SIG-M5 treated with dmso at 0.1 percent for 504 hours (cell line): ENCODE measurements at regions not wholly inside any gene's neighbourhood (a gene's known extent, or its start where the extent isn't known, plus 50 kb on each side); places are given as distances from the start of the nearest gene placed in this dataset.
"Not testable (repeated sequence)": the region's sequence is repeated elsewhere in the genome, so short reads cannot be mapped to it uniquely, and the experiment has no call there.

Experiments used
- DNase-seq: peaks from one replicate; lab custom pipeline; 2025; ENCODE audit not compliant: unreplicated experiment; lab: John Stamatoyannopoulos, UW

DNA sequence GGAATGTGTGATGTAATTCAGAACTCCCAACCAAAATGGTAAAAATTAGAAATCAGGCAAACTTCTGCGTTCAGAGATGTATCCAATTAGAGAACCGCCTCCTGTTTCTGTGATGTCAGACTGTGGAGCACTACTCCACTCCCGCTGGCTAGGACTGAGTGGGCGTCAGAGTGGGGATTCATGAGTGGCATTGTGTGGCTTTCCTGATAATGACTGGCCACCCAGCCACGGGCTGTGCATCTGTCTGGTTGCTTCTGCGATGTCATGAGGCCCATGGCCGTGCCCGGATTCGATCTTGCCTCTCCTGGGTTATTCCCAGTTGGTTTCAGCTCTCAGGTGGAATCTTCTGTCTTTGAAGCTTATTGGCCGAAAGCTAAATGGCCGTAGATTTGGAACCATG, 87.1 kb upstream of the KCNA1 start:
- no peak for DNase-seq

DNA sequence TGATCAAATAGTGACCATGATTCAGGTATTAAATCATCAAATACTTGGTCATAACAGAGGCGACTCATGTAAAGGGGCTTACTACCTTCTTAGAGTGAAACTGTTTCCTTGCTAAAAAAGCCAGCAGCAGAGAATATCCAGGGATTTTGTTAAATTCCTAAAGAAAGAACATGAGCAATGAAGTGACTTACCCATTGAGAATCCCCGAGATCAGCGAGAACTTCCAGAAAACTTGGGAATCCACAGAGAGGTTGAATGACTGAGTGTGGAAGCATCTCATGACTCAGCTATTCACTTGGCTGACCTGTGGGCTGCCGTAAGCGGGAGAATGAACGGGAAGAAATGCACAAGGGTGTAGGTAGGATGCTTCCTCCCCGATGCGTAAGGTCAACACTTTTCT, 85.3 kb upstream of the KCNA1 start:
- no peak for DNase-seq

DNA sequence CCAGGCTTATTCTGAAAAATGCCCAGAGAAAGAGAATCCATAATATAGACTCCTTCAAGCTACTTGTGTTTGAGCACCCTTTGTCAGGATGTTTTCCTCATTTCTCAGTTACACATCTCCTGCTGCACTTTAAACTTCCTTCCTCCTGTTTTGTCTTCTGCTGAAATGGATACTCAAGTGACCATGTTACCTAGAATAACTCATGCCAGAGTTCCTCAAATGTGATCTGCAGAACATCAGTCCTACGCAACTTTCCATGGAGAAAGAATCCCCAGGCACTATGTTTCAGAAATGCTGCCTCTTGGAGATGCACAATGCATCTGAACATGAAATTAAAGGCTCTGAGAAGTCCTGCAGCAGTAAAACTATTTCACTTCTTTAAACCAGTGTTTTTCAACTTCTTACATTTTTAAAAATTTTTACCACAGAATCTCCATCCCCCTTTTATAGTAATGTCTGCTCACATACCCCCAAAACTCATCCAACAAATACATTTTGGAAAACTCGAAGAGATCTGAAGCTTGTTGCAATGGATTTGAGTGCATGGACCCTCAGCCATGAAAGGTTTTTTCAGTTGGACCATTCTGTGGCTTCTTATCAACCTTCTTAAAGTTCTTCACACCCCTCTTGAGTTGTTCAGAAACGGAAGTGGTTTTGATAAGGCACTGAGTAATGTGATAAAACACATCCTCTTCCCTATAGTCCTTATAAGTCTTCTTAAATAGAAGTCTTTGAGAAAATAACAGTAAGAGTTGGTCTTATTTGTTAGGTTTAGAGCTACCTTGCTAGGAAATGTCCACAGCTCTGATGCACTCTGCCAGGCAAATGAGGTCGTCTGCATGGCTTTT, 84.5 kb upstream of the KCNA1 start:
- DNase-seq: peak; percentile 6

GRCh38 chr12:4826909-4827308, 82.8 kb upstream of the KCNA1 start:
- DNase-seq: no peak

GRCh38 chr12:4828176-4828575, 81.5 kb upstream of the KCNA1 start:
- no peak for DNase-seq

DNA sequence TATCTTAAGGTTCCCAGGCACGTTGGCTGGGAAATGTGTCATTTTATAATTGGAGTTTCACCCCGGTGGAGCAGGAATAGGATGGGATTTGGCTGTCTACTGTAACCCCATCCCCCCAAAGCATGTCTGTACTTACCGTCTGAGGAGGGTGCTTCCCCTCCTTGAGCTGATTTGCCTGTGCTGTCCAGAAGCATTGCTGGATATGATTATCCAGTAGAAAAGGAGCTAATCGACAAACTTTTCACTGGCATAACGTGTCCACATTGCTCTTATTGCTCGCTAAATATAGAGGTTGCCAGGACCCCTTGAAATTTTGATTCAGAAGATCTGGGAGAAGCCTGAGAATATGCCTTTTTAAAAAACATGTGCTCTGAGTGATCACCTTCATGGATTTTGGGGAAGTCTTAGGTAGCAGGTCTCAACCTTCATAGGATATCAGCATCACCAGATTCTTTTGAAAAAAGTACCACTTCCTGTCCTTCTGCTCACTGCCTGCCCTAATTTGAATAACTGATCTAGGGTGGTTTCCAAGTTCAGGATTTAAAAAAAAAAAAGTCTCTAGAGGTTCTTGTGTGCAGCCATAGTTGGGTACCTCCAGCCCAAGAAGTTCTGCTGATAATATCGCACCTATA, 80.4 kb upstream of the KCNA1 start:
- no peak for DNase-seq

DNA sequence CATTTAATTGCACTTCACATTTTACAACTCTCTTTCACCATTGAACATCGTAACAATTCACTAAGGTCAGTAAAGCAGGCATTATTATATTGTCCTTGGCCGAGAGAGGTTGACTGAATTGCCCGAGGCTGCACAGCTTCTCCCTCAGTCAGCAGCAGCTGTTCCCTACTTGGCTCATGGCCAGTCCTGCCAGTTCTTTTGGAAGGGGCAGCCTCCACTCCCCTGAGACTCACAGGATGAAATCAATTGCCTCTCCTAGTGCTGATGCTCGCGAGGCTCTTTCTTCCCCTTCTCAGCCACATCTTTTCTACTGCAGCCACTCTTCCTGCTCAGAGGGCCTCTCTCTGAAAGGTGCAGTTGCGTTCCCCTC, 79.9 kb upstream of the KCNA1 start:
- no peak for DNase-seq

DNA sequence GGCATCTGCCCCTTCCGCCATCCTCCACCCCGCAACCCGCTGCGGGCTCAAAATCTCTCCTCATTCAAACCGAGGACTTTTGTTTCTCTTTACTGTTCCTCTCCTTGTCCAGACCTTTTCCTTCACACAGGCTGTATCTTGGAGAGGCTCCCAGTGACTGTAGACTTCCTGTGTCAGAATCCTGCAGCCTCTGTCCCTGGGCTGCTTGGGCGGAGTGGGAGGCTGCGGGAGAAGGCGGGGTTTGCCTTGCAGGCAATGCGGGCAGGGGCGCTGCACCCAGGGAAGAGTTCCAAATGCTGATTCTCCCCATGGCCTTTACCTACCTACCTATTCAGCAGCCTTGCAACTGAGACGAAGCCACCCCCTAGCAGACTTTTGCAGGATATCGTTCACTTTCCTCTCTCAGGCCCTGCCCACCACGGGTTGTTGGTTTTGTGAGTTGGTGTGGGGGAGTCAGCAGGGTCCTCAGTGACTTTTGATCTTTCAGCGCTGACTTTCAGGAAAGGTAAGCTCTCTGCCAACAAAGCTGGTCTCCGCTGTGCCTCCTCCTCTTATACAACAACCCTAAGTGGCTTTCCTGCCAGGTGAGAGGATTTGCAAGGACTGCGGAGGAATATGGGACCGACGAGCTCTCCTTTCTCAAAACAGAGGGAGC, 79.0 kb upstream of the KCNA1 start:
- DNase-seq: no peak

GRCh38 chr12:4833053-4833452, 76.7 kb upstream of the KCNA1 start:
- DNase-seq: no peak

DNA sequence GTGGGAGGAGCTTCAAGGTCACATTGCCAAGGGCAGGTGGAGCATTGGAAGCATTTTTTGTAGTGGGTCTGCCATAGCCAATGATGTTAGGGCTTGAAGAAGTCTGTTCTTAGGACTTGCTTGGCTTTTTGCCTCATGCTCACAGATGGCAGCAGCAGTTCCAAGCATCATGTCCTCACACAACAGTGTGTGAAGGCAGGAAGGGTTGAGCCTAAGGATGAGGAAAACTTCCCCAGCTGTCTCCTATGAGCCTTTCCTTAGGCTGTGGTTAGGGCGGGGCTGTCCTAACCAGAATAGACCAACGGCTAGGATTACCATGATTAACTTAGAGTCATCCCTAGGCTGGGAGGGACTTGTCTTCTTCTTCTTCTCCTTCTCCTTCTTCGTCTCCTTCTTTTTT, 76.2 kb upstream of the KCNA1 start:
- no peak for DNase-seq

GRCh38 chr12:4842401-4842800, 67.3 kb upstream of the KCNA1 start:
- not testable (repeated sequence) for DNase-seq

DNA sequence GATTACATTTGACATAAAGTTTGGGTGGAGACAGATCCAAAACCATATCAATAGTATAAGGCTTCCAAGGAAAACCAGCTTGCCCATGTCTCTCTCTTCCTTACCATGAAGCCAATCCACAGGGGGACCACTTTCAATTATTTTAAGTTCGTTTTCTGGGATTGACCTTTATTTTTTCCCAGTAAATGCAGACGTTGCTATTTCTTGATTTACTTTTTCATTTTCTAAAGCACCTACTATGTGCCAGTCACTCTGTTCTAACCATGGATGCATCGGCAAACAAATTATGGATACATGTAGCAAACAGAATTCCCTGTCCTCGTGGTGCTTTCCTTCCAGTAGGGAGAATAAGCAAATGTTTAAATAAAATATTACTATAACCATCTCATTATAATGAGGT, 65.8 kb upstream of the KCNA1 start:
- DNase-seq: no peak

DNA sequence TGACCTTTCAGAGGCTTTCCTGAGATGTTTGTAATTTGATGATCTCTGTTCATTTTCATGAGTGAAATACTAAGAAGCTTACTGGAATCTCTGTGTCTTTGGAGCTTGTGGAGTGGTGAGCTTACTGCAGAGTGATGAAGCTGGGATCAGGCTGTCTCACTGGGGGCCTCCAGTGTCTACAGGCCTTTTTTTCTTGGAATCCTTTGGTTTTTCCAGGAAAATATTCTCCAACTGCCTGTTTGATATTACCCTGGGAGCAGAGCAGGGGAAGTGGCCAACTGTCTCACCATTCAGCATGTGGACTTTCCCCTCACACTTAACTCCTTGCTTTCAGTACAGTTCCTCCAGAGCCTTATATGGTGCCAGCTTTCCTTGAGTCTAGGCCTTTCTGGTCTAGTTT, 62.0 kb upstream of the KCNA1 start:
- no peak for DNase-seq

DNA sequence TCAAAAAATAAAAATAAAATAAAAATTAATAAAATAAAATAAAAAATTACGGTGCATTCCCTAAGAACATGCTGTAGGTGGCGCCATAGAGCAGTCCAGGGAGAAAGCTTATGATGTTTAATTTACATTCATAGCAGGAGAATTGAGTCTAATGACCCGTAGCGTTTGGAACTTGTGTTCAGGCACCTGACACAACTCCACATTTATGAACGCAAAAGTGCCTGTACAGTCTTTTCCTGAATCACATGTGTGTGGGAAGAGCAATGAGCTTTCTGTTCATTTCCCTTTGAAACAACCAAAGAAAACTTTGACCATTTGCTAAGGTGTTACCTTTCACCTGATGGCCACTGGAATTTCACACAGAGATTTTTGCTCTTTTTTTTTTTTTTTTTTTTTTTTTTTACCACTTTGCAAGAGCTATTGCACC, 60.6 kb upstream of the KCNA1 start:
- DNase-seq: peak; percentile 35

DNA sequence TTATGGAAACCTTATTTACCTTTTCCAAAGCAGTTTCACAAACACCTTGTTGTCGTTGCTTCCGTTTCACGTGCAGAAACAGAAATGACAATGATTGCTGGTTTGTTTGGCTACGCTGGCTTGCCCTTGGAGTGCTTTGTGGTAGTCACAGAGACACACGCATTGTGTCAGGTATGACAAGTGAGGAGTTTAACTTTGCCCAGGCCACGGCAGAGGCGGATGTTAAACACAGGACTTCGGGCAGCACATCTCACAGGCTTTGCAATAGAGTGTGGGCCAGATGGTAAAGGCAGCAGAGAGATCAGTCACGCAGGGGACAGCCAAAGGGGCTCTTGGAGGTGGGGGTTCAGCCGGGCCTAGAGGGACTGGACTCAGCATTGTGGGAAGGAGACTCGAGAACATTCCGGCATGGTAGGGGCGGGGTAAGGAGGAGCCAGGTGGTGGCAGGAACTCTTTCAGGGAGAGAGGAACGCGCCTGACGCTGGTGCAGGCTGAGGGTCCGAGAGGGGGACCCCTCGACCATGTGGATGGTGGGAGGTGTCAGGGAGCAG, 59.8 kb upstream of the KCNA1 start:
- no peak for DNase-seq

GRCh38 chr12:4850857-4851380, 58.8 kb upstream of the KCNA1 start:
- DNase-seq: no peak

- no peak for DNase-seq
Observed at GRCh38 chr12:4852308-4852707, 57.4 kb upstream of the KCNA1 start.

DNA sequence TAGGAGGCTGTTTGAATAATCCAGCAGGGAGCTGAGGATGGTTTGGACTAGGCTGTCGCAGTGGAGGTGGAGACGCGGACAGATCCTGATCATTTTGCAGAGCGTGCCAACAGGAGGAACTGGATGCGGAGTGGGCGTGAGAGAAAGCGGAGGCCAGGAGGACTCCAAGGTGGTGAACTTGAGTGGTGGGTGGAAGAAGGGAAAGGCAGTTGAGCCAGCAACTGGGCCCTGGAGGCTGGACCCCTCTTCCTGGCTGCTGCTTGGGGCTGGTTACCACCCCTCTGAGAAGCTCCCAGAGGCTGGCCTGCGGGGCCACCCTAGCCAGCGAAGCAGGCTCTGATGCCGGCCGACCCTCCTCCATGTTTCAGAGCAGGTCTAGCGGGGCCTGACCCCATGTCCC, 56.8 kb upstream of the KCNA1 start:
- no peak for DNase-seq

- DNase-seq: peak; percentile 80
Observed at GRCh38 chr12:4855121-4855924, 54.4 kb upstream of the KCNA1 start.

DNA sequence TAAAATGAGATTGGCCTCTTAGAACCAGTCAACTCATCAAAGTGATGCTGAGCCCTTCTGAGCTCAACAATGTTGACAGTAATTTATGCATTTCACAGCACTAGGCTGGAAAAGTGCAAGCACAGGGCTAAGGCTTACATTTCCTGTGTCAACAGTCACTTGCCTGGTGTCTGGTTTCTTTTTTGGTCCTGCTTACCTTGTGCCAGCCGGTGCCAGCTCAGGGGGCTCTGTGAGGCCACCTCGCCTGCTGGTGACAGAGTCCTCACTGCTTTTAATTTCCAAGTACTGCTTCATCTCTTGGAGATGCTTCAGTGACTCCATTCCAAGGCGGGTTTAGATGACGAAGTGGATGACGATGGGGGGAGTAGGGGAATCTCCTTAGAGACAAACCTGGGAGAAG, 53.1 kb upstream of the KCNA1 start:
- DNase-seq: no peak
